Right ventricle myocardium superior (tissue), 1 donor: ENCODE measurements at regions not wholly inside any gene's neighbourhood (a gene's known extent, or its start where the extent isn't known, plus 50 kb on each side); places are given as distances from the start of the nearest gene placed in this dataset.

Experiments used
- ATAC-seq: fragments of 200-7000 bp; cut with Tn5 transposase; one replicate; pipeline ENCODE4 v1.9.1; 2020; ENCODE audit warnings: mild to moderate bottlenecking; ENCODE audit not compliant: poor library complexity
- DNase-seq: peaks from one replicate; pipeline ENCODE4 v3.0.0-alpha.2; 2020
- intact Hi-C: fragments of 100-400 bp; cut with DNase I; formaldehyde crosslinking; loops from one replicate; pipeline ENCODE4 v1.11.2; 2022
- donor health status: DM: no; HTN: yes; CAD: no; lungs with severe emphysema.

DNA sequence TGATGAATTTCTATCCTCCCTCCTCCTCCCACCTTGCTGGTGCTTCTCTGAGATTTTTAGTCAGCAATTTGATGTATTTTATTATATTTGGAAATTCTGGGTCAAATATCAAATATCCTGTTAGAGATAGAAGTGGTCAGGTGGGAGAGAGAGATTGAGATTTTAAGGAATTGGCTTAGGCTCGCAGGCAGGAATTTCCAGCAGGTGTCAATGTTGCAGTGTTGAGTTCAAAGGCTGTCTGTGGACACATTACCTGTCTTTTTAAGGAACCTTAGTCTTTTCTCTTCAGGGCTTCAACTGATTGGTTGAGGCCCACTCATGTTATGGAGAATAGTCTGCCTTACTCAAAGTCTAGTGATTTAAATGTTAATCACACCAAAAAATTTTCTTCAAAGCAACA lies 457.3 kb downstream of the FLRT2 start:
- no peak for ATAC-seq
- DNase-seq = no peak
- intact Hi-C loops = no loop called here

GRCh38 chr14:85978582-85979250 lies 448.8 kb downstream of the FLRT2 start:
- intact Hi-C loops = no loop called here
- DNase-seq (no peak), ATAC-seq (no peak)

- ATAC-seq (no peak), DNase-seq (no peak)
- intact Hi-C loops = no loop called here
These were observed 444.7 kb downstream of the FLRT2 start for GRCh38 chr14:85974602-85975001.

- ATAC-seq (no peak), DNase-seq (no peak)
- intact Hi-C loops = no loop called here
These were observed 433.5 kb downstream of the FLRT2 start for GRCh38 chr14:85963486-85963885.

DNA sequence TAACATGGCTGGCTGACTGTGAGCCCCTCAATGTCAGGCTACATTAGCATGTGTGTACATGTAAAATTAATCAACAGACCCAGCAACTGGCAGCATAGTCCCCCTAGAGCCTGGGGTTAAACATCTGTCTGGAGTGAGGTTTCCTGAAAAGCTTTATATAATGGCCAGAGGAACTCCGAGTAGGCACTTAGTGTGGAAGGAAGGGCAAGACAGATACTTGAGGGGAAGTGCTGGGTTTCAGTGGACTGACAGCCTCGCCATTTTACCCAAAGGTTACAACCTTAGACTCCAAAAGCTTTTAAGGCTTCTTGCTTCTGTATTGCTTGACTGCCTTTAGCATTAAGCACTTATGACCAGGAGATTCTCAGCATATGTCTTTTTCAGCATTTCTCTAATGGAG lies 430.8 kb downstream of the FLRT2 start:
- DNase-seq (no peak), ATAC-seq (no peak)
- intact Hi-C loops = no loop called here

GRCh38 chr14:85959063-85959462 lies 429.1 kb downstream of the FLRT2 start:
- intact Hi-C loops = no loop called here
- ATAC-seq (no peak), DNase-seq (no peak)

- intact Hi-C loops = no loop called here
- no peak for ATAC-seq
- no peak for DNase-seq
These were observed 428.1 kb downstream of the FLRT2 start for GRCh38 chr14:85958069-85958468.

DNA sequence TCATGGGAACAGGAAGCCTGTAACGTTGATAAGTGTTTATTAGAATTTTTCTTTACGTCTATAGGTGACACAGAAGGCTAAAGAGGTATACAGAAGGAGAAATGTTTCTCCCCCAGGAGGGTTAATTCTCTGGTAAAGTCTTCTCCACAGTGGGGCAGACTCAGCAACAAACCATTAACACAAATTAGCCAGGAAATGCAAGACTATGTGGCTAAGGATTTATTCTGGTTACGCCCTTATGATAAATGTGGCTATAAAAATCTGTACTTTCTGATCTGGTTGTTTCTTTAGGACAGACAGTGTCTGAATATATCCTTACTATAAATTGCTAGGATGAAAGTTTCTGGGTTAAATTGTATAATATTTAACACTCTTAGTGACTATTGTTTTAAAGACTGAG lies 423.3 kb downstream of the FLRT2 start:
- intact Hi-C loops = no loop called here
- ATAC-seq (no peak), DNase-seq (no peak)

- intact Hi-C loops = no loop called here
- ATAC-seq = no peak
- DNase-seq = no peak
These were observed 418.2 kb downstream of the FLRT2 start for GRCh38 chr14:85948153-85948552.

GRCh38 chr14:85947461-85948139 lies 417.7 kb downstream of the FLRT2 start:
- DNase-seq (no peak), ATAC-seq (no peak)
- intact Hi-C loops = no loop called here

DNA sequence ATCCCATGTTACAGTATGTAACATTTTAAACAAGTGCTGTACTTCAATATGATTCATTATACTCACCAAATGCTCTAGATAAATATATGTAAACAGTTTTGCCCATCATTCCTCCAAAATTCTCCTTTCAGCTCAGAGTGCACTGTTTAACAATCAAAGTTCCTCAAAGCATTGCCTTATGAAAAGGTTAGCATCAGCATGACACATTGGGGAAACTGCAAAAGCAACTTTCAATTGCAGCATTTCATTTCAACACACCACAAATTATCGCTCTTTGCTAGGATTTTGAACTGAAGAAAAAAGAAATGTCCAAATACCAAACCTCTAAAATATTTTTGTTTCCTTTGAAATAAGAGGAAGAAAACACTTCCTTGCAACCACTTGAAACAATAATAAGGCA lies 413.2 kb downstream of the FLRT2 start:
- DNase-seq (no peak), ATAC-seq (no peak)
- intact Hi-C loops = no loop called here

DNA sequence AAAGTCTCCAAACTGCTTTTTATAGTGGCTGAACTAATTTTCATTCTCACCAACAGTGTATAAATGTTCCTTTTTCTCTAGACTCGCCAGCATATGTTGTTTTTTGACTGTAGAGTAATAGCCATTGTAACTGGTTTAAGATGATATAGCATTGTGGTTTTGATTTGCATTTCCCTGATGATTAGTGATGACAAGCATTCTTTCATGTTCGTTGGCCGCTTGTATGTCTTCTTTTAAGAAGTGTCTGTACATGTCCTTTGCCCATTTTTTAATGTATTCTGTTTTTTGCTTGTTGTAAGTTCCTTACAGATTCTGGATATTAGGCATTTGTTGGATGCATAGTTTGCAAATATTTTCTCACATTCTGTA lies 404.9 kb downstream of the FLRT2 start:
- intact Hi-C loops = no loop called here
- no peak for DNase-seq
- no peak for ATAC-seq

GRCh38 chr14:85934123-85934885 lies 404.4 kb downstream of the FLRT2 start:
- ATAC-seq = peak; percentile 56
- intact Hi-C loops = no loop called here
- DNase-seq = no peak

- DNase-seq (no peak), ATAC-seq (no peak)
- intact Hi-C loops = no loop called here
These were observed 391.3 kb downstream of the FLRT2 start for GRCh38 chr14:85921241-85921640.

GRCh38 chr14:85917716-85918115 lies 387.8 kb downstream of the FLRT2 start:
- DNase-seq (no peak), ATAC-seq (no peak)

GRCh38 chr14:85915711-85916110 lies 385.8 kb downstream of the FLRT2 start:
- intact Hi-C loops = no loop called here
- no peak for ATAC-seq
- DNase-seq = no peak

More at GRCh38 chr14:85917716-85918115, 387.8 kb downstream of the FLRT2 start:
- intact Hi-C loops = no loop called here

GRCh38 chr14:85912141-85912540 lies 382.2 kb downstream of the FLRT2 start:
- ATAC-seq (no peak), DNase-seq (no peak)
- intact Hi-C loops = no loop called here

DNA sequence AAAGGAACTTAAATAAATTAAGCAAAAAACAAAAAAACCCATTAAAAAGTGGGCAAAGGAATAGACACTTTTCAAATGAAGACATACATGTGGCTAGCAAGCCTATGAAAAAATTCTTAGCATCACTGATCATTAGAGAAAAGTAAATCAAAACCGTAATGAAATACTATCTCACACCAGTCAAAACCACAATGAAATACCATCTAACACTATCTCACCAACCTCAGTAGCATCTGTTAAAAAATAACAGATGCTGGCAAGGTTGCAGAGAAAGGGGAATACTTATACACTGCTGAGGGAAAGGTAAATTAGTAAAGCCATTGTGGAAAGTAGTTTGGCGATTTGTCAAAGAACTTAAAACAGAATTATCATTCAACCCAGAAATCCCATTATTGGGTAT lies 381.1 kb downstream of the FLRT2 start:
- ATAC-seq (no peak), DNase-seq (no peak)
- intact Hi-C loops = no loop called here

- DNase-seq (no peak), ATAC-seq (no peak)
- intact Hi-C loops = no loop called here
These were observed 379.6 kb downstream of the FLRT2 start for GRCh38 chr14:85909581-85909980.

GRCh38 chr14:85907536-85907935 lies 377.6 kb downstream of the FLRT2 start:
- DNase-seq (no peak), ATAC-seq (no peak)
- intact Hi-C loops = no loop called here
